ENCODE measurements at regions not wholly inside any gene's neighbourhood (a gene's known extent, or its start where the extent isn't known, plus 50 kb on each side); places are given as distances from the start of the nearest gene placed in this dataset.

GRCh38 chr6:153677522-153677921 lies 361.5 kb upstream of the OPRM1 start:
- TF ChIP-seq NPAS2 (CRISPR knock-in tag; IDR thresholded peaks at IDR 0.05; ENCODE audit: borderline replicate concordance) (no peak), GMEB1 (CRISPR knock-in tag; IDR thresholded peaks at IDR 0.05; ENCODE audit: borderline replicate concordance) (no peak), ZNF614 (CRISPR knock-in tag; IDR thresholded peaks at IDR 0.05; ENCODE audit: borderline replicate concordance) (no peak), CTCF (CRISPR knock-in tag; IDR thresholded peaks at IDR 0.05) (no peak), ETS1 (CRISPR knock-in tag; IDR thresholded peaks at IDR 0.05) (no peak), POLR2AphosphoS5 (IDR thresholded peaks at IDR 0.05; ENCODE audit: low read depth, low read length) (no peak), POLR2A (IDR thresholded peaks at IDR 0.05; ENCODE audit: insufficient read depth in 1 of 2, low read depth in 2 of 2, low read length in 2 of 2) (no peak), ARHGAP35 (CRISPR knock-in tag; IDR thresholded peaks at IDR 0.05; ENCODE audit: borderline replicate concordance) (no peak), UBTF (CRISPR knock-in tag; IDR thresholded peaks at IDR 0.05) (no peak), RERE (CRISPR knock-in tag; IDR thresholded peaks at IDR 0.05; ENCODE audit: low read depth) (no peak), PPARG (CRISPR knock-in tag; conservative IDR thresholded peaks at IDR 0.05) (no peak), EP300 (IDR thresholded peaks at IDR 0.05; ENCODE audit: low read depth in 2 of 2, low read length in 2 of 2) (no peak), EP300 (CRISPR knock-in tag; IDR thresholded peaks at IDR 0.05; ENCODE audit: borderline replicate concordance) (no peak), RXRA (CRISPR knock-in tag; IDR thresholded peaks at IDR 0.05) (no peak)
